Esophagus muscularis mucosa (tissue), 4 donors: ENCODE measurements at regions not wholly inside any gene's neighbourhood (a gene's known extent, or its start where the extent isn't known, plus 50 kb on each side); places are given as distances from the start of the nearest gene placed in this dataset.

Experiments used
- CTCF ChIP-seq, 3 experiments: fragments of 200-600 bp in 2 of 3; fragments of 450-650 bp in 1 of 3; sonication (generic) in 2 of 3; IDR thresholded peaks; one replicate each; pipeline ENCODE4 v1.5.1; 2017 to 2019; ENCODE audit warnings: antibody characterized with exemption in 3 of 3, mild to moderate bottlenecking in 2 of 3, moderate library complexity in 1 of 3
- EP300 ChIP-seq: sonication (generic); formaldehyde crosslinking; IDR thresholded peaks from one replicate; pipeline ENCODE4 v1.6.1; 2017; ENCODE audit warnings: antibody characterized with exemption
- POLR2A ChIP-seq: fragments of 450-650 bp; IDR thresholded peaks from one replicate; pipeline ENCODE4 v1.6.1; 2017; ENCODE audit warnings: antibody characterized with exemption, moderate library complexity, mild to moderate bottlenecking, low read depth
- POLR2AphosphoS5 ChIP-seq, 2 donors: sonication (generic); formaldehyde crosslinking; IDR thresholded peaks; one replicate each; pipeline ENCODE4 v1.6.1; 2017; ENCODE audit warnings: antibody characterized with exemption in 2 of 2

- no peak for TF ChIP-seq CTCF (IDR thresholded peaks at IDR 0.05)
- no peak for TF ChIP-seq POLR2AphosphoS5 (IDR thresholded peaks at IDR 0.05)
- TF ChIP-seq EP300: no peak
- no peak for TF ChIP-seq POLR2A
Measured at GRCh38 chr2:71787476-71788185, 334.3 kb downstream of the DYSF start.
